ENCODE measurements at regions not wholly inside any gene's neighbourhood (a gene's known extent, or its start where the extent isn't known, plus 50 kb on each side); places are given as distances from the start of the nearest gene placed in this dataset.

- peaks cover 11% of the 10 kb centered on the region for H3K4me1 Mint-ChIP-seq
- H3K27me3 Mint-ChIP-seq (ENCODE audit: low read depth) = no peaks in the 10 kb centered on the region
- H3K9me3 Mint-ChIP-seq = no peaks in the 10 kb centered on the region
- peak overlapping the region in 1 of 3 experiments; percentile 10 for H3K4me3 Mint-ChIP-seq
- TF ChIP-seq, protein P1, sequence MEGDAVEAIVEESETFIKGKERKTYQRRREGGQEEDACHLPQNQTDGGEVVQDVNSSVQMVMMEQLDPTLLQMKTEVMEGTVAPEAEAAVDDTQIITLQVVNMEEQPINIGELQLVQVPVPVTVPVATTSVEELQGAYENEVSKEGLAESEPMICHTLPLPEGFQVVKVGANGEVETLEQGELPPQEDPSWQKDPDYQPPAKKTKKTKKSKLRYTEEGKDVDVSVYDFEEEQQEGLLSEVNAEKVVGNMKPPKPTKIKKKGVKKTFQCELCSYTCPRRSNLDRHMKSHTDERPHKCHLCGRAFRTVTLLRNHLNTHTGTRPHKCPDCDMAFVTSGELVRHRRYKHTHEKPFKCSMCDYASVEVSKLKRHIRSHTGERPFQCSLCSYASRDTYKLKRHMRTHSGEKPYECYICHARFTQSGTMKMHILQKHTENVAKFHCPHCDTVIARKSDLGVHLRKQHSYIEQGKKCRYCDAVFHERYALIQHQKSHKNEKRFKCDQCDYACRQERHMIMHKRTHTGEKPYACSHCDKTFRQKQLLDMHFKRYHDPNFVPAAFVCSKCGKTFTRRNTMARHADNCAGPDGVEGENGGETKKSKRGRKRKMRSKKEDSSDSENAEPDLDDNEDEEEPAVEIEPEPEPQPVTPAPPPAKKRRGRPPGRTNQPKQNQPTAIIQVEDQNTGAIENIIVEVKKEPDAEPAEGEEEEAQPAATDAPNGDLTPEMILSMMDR (IDR thresholded peaks at IDR 0.05; ENCODE audit: unreplicated experiment in 3 of 3) = no peak
- H3K27ac Mint-ChIP-seq = peak overlapping the region; percentile 29 to 60 (median 47)
- H3K36me3 Mint-ChIP-seq (ENCODE audit: low read depth) = no peaks in the 10 kb centered on the region
Measured at GRCh38 chr7:53541475-53541874, 506.0 kb downstream of the POM121L12 start.

DNA sequence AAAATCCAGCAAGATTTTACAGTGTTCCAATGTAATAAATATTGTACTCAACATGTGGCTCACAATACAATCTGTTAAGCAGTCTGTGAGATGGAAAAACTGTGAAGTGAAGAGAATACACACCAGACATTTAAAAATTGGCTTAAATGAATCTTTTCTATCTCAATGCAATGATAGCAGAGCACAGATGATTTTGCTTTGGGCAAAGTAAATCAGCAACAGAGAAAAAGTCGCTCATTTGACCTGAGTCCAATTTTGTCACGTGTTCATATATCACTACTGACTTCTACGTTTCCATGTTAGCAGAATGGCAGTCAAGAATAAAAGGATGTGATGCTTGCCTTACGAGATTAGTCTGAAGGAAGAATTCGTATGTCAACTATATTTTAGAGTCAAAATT lies 506.7 kb downstream of the POM121L12 start:
- Mint-ChIP-seq H3K4me3 (no peak overlapping the region), H3K27me3 (ENCODE audit: low read depth) (no peaks in the 10 kb centered on the region), H3K4me1 (peaks cover 11% of the 10 kb centered on the region), H3K9me3 (no peaks in the 10 kb centered on the region), H3K36me3 (ENCODE audit: low read depth) (no peaks in the 10 kb centered on the region), H3K27ac (no peak overlapping the region)
- TF ChIP-seq, protein P1 (IDR thresholded peaks at IDR 0.05; ENCODE audit: unreplicated experiment in 3 of 3) = no peak
